NCI-H2227 (cell line): ENCODE measurements at regions not wholly inside any gene's neighbourhood (a gene's known extent, or its start where the extent isn't known, plus 50 kb on each side); places are given as distances from the start of the nearest gene placed in this dataset.
"Not testable (repeated sequence)": the region's sequence is repeated elsewhere in the genome, so short reads cannot be mapped to it uniquely, and the experiment has no call there.

Source experiments
- DNase-seq: peaks from one replicate; lab custom pipeline; 2025; ENCODE audit not compliant: unreplicated experiment; lab: John Stamatoyannopoulos, UW

DNA sequence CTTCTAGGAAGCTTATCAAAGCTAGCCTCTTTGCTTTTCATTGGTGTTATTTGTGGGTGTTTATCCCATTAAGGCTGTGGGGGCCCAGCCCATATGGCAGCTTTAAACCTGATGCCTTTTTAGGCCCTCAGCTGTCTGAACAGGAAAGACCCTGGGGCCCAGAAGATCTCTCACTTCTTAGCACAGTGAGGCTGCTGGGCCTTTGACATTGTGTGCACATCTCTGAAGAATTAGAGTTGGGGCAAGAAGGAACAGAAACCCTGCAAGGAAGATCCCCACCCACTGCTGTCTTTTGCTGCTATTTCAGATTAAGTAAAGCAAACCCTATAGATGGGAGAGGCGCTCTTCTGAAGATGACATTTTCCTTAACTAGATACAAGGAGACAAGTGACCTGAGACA lies 250.0 kb downstream of the SMAD2 start:
- no peak for DNase-seq

DNA sequence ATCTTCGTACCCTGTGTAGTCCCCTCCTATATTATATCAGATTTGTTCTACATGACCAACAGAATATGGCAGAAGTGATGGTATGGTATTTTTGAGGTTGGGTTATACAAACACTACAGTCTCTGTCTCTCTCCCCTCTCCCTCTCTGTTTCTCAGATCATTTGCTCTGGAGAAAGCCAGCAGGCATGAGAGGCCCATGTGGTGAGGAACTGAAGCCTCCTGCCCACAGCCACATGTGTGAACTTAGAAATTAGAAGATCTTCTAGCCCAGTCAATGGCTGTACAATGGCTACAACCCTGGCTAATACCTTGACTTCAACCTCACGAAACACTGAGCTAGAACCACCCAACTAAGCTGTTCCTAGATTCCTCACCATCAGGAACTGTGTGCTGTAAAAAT lies 250.6 kb downstream of the SMAD2 start:
- no peak for DNase-seq

DNA sequence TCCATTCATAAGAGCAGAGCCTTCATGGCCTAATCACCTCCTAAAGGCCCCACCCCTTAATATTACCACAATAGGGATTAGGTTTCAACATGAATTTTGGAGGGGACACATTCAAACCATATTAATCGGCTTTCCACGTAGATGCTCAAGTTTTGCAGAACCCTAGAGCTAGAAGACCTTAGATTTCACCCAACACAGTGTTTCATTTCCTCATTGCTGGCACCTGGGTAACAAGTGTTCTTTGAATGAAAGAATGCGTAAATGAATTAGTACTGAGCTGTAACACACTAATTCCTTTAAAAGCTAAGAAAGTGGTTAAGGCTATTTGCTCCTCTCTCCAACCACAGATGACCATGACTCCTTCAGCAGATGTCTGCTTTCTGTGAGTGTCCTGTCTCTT lies 252.5 kb downstream of the SMAD2 start:
- no peak for DNase-seq

DNA sequence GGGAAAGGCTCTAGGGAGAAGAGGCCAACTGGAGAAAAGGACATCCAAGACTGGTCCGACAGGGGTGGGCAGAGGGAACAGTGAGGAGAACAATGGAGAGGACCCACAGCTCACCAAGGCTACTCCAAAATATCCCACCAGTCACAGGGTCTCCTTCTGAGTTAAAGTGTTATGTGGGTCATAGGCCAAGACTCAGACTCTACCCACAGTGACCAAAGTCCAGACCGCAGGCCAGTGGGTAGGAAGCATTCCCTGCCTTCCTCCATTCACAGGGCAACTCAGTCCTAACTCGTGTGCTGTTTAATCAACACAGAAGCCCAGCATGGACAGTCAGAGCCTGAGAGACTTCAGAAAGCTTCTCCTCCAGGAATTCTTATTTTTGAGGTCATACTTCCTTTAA lies 260.6 kb downstream of the SMAD2 start:
- no peak for DNase-seq

DNA sequence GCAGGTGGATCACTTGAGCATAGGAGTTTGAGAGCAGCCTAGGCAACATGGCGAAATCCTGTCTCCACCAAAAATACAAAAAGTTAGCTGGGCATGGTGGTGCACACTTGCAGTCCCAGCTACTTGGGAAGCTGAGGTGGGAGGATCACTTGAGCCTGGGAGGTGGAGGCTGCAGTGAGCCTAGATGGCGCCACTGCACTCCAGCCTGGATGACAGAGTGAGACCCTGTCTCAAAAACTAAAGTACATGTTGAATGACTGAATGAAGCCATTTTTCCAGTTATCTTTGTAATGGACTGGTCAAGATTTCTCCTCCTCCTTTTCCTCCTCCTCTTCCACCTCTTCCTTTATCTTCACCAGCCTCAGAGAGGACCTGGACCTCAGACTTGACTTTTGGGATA lies 272.0 kb downstream of the SMAD2 start:
- DNase-seq, result no peak

DNA sequence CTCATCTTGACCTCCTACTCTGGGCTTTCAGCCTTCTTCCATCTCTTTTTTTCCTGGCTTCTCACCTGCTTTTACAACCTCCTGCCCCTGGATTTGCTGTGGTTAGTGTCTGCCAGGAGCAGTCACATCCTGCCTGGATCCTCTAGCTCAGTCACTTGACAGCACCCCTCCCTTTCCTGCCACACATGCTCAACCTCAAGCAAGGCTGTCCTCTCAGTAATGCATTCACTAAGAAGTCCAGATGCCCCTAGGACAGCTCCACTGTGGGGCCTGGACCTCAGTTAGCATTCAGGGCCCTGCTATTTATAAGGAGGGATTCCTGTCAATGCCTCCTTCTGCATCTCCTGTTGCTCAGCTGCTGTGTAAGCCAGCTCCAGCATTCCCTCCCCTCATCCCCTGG lies 275.5 kb downstream of the SMAD2 start:
- no peak for DNase-seq

DNA sequence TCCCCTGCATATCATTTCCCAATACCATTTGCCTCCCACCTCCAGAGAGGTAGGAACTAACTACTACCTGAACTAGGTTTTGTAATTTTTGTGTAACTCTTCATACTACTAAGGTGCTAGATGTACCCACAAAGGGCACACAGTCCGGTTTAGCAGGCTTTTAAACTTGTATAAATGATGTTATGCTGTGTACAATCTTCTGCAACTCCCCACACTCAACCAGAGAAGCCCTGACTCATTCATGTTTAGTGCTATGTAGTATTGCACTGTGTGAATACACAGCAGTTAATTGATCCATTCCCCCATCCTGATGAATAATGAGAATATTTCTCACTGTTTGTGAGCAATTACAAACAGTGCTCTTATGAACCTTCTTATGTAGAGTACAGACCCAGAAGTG lies 285.6 kb downstream of the SMAD2 start:
- no peak for DNase-seq

DNA sequence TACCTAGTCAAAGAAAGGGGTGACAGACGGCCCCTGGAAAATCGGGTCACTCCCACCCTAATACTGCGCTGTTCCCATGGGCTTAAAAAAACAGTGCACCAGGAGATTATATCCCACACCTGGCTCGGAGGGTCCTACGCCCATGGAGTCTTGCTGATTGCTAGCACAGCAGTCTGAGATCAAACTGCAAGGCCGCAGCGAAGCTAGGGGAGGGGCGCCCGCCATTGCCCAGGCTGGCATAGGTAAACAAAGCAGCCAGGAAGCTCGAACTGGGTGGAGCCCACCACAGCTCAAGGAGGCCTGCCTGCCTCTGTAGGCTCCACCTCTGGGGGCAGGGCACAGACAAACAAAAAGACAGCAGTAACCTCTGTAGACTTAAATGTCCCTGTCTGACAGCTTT lies 292.9 kb downstream of the SMAD2 start:
- DNase-seq, result not testable (repeated sequence)

DNA sequence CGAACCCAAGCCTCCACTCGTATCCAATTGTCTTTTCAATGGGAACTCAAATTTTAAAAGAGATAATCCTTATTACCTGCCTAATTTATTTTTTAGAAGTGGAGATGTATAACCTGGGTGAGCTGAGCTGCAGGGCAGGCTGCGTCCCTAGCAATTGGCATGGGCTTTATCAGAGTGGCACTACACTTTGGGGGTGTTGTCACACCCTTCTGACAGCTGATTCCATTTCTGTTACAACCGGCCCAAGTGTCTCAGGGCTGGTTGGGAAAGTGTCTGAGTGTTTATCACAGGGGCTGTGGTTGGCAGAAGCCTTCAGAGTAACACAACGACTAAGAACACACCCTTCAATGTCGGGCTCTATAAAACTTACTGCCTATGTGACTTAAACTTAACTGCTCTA lies 295.0 kb downstream of the SMAD2 start:
- DNase-seq, result no peak

GRCh38 chr18:47632970-47633635 lies 297.4 kb downstream of the SMAD2 start:
- no peak for DNase-seq

GRCh38 chr18:47628893-47629292 lies 301.6 kb downstream of the SMAD2 start:
- no peak for DNase-seq

- DNase-seq, result no peak
These were observed 302.1 kb downstream of the SMAD2 start for GRCh38 chr18:47628240-47628781.

DNA sequence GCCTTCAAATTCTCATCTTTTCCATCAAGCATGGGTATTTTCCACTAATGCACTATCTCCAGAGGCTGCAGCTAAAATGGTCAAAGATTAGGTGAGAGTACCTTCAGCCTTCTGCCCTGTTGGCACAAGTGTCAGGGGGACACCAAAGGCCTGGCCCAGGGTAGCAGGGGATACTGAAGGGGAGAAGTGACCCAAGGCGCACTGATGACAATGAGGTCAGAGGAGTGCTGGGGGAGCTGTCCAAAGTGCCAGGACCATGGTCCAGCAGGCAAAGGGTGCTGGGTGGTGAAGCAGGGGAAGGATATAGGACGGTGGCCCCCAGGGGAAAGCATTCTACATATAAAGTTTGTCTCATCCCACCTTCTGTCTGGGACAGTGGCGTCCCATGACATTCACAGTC lies 303.4 kb downstream of the SMAD2 start:
- no peak for DNase-seq

DNA sequence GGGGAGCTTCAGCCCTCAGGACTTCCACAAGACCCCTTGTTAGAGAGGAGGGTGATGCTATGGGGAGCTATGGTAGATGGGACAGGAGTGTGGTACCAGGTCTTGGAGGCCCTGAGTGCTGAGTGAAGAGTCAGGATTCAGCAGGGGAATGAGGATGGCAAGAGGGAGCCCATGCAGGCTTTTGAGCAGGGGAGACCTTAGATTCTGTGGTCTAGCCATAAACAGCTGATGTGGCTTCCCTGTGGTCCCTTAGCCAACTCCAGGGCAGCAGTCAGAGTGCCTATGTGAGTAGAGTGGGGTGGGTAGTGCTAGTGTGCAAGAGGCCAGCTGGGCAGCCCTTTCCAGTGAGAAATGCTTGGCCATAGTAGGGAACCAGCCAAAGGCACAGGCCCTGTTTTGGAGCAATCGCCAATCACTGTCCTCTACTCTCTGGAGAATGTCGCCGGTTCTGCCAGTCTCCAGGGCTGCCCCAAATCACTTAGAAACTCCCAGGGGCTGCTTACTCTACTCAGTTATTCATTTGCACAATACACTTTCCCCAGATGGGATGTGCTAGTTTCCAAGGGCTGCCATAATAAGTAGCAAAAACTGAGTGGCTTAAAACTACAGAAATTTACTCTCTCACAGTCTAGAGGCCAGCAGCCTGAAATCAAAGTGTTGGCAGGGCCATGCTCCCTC lies 310.5 kb downstream of the SMAD2 start:
- DNase-seq, result no peak

GRCh38 chr18:47618758-47619157 lies 311.7 kb downstream of the SMAD2 start:
- no peak for DNase-seq

GRCh38 chr18:47615043-47615442 lies 315.4 kb downstream of the SMAD2 start:
- no peak for DNase-seq

GRCh38 chr18:47613929-47614328 lies 316.5 kb downstream of the SMAD2 start:
- no peak for DNase-seq

DNA sequence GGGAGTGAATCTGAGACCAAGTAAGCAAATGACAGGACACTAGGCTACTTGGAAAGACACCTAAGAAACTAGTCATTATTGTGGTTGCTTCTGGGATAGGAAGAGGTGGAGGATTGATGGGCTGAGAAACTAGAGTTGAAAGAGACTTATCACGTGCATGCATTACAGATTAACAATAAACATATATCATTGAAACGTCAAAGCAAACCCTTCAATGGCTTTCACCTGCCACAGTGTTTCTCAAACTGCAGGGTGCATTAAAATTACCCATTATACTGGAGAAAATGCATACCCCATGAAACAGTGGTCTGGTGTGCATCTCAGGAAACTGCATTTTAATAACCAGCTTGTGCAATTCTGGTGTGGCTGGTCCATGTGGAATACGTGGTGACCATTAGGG lies 318.8 kb downstream of the SMAD2 start:
- DNase-seq, result no peak

GRCh38 chr18:47606526-47606925 lies 323.9 kb downstream of the SMAD2 start:
- DNase-seq, result no peak

DNA sequence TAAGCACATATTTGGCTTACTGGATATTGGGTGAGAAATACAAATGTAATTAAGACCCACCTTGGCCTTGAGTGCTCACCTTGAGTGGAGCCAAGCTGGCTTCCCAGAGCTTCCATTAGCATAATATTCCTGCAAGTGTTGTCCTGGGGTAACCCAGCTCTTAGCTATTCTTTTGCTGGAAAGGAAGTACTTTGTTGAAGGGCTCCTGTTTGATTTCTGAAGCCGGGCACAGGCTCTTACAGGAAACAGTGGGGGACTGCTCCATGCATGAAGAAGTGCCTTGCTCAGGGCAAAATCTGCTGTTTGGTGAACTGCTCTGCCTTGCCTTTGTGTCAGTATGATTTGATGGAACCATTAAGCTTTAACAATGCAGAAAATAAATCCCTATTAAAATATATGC lies 325.4 kb downstream of the SMAD2 start:
- DNase-seq, result no peak

- no peak for DNase-seq
These were observed 326.4 kb downstream of the SMAD2 start for GRCh38 chr18:47604021-47604420.

DNA sequence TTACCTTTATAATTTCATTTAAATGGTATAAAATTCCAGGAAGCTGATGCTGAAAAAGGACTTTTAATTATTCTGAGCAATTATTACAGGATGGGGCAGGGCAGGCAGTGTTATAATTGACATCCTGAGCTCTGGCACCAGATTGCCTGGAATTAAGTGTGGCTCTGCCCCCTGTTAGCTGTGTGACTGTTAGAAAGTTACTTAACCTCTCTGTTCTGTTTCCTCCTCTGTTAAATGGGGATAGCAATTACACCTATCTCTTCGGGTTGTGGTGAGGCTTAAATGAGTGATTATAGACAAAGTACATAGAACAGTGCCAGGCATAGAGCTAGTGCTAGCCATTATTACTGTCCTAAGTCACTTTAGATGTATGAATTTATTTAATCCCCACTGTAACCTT lies 327.3 kb downstream of the SMAD2 start:
- DNase-seq, result no peak
